ENCODE measurements at regions not wholly inside any gene's neighbourhood (a gene's known extent, or its start where the extent isn't known, plus 50 kb on each side); places are given as distances from the start of the nearest gene placed in this dataset.

DNA sequence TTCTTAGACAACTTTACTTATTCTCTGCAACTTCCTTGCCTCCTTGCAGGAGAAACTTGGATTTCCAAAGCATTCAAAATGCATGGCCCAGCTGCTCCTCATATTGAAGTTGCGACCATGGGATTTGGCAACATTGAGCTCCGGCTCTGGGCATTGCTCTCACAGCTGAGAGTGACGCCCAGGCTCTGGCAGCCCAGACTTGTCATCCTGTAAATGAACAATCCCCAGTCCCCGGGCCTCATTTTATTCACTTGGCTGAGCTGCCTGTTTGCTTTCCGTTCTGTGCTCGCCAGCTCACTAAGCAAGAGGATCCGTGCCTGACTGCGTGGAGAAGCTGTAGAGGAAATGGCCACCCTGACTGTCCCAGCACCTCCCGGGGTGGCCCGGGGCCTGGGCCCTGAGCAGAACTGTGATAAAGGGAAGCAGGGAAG lies 119.5 kb upstream of the CD93 start:
- no peaks in the 10 kb centered on the region for H3K27me3 ChIP-seq (ENCODE audit: control insufficient read depth in 2 of 2, insufficient read depth in 2 of 2, low read length in 2 of 2)
- no peak overlapping the region for H2AFZ ChIP-seq (ENCODE audit: low read depth, low read length)
- peaks cover 6 to 21% of the 10 kb centered on the region in 2 experiments; a peak in 4 of 5 replicates for H3K4me1 ChIP-seq (replicated peaks in 1 of 2; ENCODE audit: control insufficient read depth in 2 of 2, insufficient read depth in 2 of 2, low read length in 2 of 2)
- H3K9me3 ChIP-seq (replicated peaks; ENCODE audit: control insufficient read depth, insufficient read depth, low read depth, low read length) = no peaks in the 10 kb centered on the region
- no peak overlapping the region for H3K4me3 ChIP-seq
- H3K79me2 ChIP-seq (ENCODE audit: control insufficient read depth, insufficient read depth, low read length) = no peaks in the 10 kb centered on the region
- no peak for ATAC-seq
- no peaks in the 10 kb centered on the region for H3K36me3 ChIP-seq (ENCODE audit: control insufficient read depth, insufficient read depth, low read length)
- TF ChIP-seq NONO (IDR thresholded peaks at IDR 0.05; ENCODE audit: low read depth in 2 of 2, low read length in 1 of 2) (no peak), ZNF431 (CRISPR knock-in tag; IDR thresholded peaks at IDR 0.05) (no peak), ARNT (IDR thresholded peaks at IDR 0.05) (no peak), NCOA1 (IDR thresholded peaks at IDR 0.05; ENCODE audit: low read depth) (no peak), ZNF134 (CRISPR knock-in tag; conservative IDR thresholded peaks at IDR 0.05) (no peak), ZFP1 (CRISPR knock-in tag; IDR thresholded peaks at IDR 0.05) (no peak), SLC30A9 (CRISPR knock-in tag; IDR thresholded peaks at IDR 0.05) (no peak), GATAD2B (IDR thresholded peaks at IDR 0.05; ENCODE audit: borderline replicate concordance) (no peak), NFATC3 (IDR thresholded peaks at IDR 0.05) (no peak), POLR2B (IDR thresholded peaks at IDR 0.05; ENCODE audit: low read depth, partially characterized antibody) (no peak), RBM22 (IDR thresholded peaks at IDR 0.05; ENCODE audit: low read depth, low read length, poor library complexity, severe bottlenecking) (no peak), MED1 (CRISPR knock-in tag; IDR thresholded peaks at IDR 0.05; ENCODE audit: borderline replicate concordance) (no peak), ASH1L (IDR thresholded peaks at IDR 0.05; ENCODE audit: borderline replicate concordance, low read depth, partially characterized antibody) (no peak), KAT7 (CRISPR knock-in tag; IDR thresholded peaks at IDR 0.05; ENCODE audit: borderline replicate concordance) (no peak), ZNF239 (CRISPR knock-in tag; IDR thresholded peaks at IDR 0.05) (no peak), TAF7 (tag; IDR thresholded peaks at IDR 0.05) (no peak)
- TF ChIP-seq, protein P1, sequence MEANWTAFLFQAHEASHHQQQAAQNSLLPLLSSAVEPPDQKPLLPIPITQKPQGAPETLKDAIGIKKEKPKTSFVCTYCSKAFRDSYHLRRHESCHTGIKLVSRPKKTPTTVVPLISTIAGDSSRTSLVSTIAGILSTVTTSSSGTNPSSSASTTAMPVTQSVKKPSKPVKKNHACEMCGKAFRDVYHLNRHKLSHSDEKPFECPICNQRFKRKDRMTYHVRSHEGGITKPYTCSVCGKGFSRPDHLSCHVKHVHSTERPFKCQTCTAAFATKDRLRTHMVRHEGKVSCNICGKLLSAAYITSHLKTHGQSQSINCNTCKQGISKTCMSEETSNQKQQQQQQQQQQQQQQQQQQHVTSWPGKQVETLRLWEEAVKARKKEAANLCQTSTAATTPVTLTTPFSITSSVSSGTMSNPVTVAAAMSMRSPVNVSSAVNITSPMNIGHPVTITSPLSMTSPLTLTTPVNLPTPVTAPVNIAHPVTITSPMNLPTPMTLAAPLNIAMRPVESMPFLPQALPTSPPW (CRISPR knock-in tag; IDR thresholded peaks at IDR 0.05) = no peak
- TF ChIP-seq, protein P2, sequence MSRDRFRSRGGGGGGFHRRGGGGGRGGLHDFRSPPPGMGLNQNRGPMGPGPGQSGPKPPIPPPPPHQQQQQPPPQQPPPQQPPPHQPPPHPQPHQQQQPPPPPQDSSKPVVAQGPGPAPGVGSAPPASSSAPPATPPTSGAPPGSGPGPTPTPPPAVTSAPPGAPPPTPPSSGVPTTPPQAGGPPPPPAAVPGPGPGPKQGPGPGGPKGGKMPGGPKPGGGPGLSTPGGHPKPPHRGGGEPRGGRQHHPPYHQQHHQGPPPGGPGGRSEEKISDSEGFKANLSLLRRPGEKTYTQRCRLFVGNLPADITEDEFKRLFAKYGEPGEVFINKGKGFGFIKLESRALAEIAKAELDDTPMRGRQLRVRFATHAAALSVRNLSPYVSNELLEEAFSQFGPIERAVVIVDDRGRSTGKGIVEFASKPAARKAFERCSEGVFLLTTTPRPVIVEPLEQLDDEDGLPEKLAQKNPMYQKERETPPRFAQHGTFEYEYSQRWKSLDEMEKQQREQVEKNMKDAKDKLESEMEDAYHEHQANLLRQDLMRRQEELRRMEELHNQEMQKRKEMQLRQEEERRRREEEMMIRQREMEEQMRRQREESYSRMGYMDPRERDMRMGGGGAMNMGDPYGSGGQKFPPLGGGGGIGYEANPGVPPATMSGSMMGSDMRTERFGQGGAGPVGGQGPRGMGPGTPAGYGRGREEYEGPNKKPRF (IDR thresholded peaks at IDR 0.05; ENCODE audit: low read depth, low read length) = no peak
- H4K20me1 ChIP-seq (replicated peaks; ENCODE audit: control insufficient read depth, insufficient read depth, low read length) = no peaks in the 10 kb centered on the region
- ChIA-PET CTCF (ENCODE audit: low intra/inter-chr PET ratio) (no interaction called here), POLR2A (no interaction called here)
- BruUV-seq (replicated peaks) = no TSS peak
- no peak overlapping the region for H3K4me2 ChIP-seq (ENCODE audit: insufficient read depth, low read length)
- intact Hi-C loops (cut with micrococcal nuclease) = no loop called here
- FAIRE-seq = no peak
- no peak overlapping the region for H3K9ac ChIP-seq (ENCODE audit: insufficient read depth in 1 of 2, low read depth in 2 of 2, low read length in 2 of 2)
- 86% methylated on average over 8 of the region's 10 CpGs for WGBS (ENCODE audit: insufficient coverage, low coverage, missing lambda C conversion rate)
- H3K9me1 ChIP-seq (ENCODE audit: control insufficient read depth, insufficient read depth, low read length) = no peaks in the 10 kb centered on the region
- in situ Hi-C loops (cut with MboI) = no loop called here
- no peak for DNase-seq (ENCODE audit: extremely low read depth in 1 of 4, low spot score in 3 of 4)
- H3K27ac ChIP-seq (ENCODE audit: extremely low read depth, low read depth, low read length) = no peak overlapping the region
